ENCODE measurements at regions not wholly inside any gene's neighbourhood (a gene's known extent, or its start where the extent isn't known, plus 50 kb on each side); places are given as distances from the start of the nearest gene placed in this dataset.
"Not testable (repeated sequence)": the region's sequence is repeated elsewhere in the genome, so short reads cannot be mapped to it uniquely, and the experiment has no call there.

DNA sequence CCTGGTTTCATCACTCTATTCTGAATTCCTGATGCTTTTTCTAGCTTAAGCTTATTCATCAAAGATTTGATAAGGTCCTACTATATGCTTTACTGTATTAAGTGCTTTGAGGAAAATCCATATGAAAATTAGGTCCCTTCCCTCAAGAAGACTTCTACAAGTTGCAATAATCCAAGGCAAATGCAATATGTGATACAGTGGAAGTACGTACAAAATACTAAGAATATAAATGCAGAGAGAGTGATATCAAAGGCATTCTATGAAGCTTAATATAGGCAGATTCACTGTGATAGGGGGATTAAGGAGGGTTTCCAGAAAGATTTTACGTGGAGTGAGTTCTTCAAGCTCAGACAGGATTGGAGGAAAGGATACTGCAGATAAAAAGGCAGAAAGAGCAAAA is 142.1 kb downstream of the C6orf118 start:
- DNase-seq = no peak

DNA sequence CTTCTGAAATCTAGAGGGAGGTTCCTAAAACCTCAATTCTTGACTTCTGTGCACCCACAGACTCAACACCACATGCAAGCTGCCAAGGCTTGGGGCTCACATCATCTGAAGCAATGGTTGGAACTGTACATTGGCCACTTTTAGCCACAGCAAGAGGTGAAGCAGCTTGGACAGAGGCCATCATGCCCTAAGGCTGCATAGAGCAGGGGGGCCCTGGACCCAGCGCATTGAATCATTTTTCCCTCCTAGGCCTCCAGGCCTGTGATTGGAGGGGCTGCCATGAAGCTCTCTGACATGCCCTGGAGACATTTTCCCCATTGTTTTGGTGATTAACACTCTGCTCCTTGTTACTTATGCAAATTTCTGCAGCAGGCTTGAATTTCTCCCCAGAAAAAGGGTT is 145.9 kb downstream of the C6orf118 start:
- no peak for DNase-seq

DNA sequence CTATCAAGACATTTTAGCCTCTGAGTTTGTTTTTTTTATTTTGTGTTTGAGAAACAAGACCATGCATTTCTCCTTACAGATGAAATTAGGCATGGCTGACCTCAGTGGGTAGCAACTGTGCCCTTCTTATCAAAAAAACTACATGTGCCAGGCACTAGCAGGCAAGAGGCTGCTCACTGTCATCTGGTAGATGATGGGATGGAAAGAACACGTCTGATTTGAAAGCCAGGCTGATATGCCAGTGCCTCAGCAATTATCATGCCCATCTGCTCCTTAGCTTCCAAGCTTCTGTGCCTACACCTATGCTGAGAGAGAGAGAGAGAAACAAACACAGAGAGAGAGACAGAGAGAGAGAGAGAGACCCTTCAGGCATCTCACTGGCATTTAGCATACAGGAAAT is 149.9 kb downstream of the C6orf118 start:
- DNase-seq = no peak

DNA sequence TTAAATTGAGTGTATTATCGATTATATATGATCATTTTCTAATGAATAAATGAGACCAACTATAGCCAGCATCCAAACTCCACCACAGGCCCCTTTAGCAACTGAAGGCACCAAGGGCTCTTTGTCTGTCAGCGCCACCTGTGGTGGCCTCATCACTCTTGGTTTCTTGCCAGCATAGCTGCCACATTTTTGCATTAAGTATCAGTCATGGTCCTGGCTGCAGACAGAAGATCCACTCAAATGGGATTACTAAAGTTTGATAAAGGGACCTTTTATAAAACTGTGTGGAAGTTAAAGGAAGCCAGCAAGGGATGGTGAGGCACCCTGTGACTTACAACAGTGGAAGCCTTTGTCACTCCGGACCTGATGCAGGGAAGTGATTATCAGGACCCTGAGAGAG is 162.9 kb downstream of the C6orf118 start:
- no peak for DNase-seq

DNA sequence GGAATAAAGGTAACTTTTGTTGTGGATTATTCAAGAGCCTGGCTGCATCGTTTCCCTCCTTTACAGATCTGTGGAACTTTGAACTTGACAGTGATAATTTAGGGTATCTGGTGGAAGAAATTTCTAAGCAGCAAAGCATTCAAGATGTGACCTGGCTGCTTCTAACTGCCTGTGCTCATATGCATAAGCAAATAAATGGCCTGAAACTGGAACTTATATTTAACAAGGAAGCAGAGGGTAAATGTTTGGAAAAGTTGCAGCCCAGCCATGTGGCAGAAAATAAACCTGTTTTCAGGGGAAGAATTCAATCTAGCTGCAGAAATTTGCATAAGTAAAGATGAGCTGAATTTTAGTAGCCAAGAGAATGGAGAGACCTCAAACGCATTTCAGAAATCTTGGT is 173.5 kb downstream of the C6orf118 start:
- DNase-seq = no peak

DNA sequence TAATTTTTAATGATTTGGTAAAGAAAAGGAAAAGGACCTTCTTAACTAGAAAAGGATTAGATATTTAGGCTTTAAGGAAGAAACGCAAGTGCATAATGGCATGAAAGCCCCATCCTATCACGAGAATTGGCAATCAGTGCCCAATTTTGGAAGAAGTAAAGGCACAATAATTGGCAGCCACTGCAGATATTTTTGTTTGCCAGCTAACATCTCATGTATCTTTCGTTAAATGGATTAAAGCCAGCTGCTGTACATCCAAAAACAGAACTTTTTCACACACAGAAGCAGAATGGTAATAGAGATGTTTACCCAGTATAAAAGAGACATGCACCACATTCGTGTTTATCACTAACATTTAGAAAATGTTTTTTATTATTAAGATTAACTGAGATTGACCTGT is 180.3 kb downstream of the C6orf118 start:
- no peak for DNase-seq

DNA sequence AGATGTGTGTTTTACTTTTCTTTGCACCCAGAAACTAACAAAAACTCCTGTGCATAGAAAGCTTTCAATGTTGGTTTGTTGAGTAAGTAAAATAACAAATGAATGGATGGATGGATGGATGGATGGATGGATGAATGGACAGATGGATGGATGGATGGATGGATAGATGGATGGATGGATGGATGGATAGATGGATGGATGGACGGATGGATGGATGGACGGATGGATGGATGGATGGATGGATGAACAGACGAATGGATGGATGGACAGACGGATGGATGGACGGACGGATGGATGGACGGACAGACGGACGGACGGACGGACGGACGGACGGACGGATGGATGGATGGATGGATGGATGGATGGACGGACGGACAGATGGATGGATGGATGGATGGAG is 181.7 kb downstream of the C6orf118 start:
- not testable (repeated sequence) for DNase-seq

DNA sequence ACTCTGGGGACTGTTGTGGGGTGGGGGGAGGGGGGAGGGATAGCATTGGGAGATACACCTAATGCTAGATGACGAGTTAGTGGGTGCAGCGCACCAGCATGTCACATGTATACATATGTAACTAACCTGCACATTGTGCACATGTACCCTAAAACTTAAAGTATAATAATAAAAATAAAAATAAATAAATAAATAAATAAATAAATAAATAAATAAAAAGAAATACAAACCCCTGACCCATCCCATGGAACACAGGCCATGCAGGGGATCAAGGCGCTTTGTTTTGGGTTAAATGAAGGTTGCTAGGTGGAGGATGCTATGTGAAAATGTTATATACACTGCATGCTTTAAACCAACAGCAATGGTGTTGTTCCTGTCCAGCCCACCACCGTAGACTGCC is 184.7 kb downstream of the C6orf118 start:
- DNase-seq = not testable (repeated sequence)

GRCh38 chr6:165119231-165120020 is 190.0 kb downstream of the C6orf118 start:
- no peak for DNase-seq

GRCh38 chr6:165118736-165119135 is 190.7 kb downstream of the C6orf118 start:
- DNase-seq = no peak

GRCh38 chr6:165117806-165118205 is 191.6 kb downstream of the C6orf118 start:
- DNase-seq = no peak

DNA sequence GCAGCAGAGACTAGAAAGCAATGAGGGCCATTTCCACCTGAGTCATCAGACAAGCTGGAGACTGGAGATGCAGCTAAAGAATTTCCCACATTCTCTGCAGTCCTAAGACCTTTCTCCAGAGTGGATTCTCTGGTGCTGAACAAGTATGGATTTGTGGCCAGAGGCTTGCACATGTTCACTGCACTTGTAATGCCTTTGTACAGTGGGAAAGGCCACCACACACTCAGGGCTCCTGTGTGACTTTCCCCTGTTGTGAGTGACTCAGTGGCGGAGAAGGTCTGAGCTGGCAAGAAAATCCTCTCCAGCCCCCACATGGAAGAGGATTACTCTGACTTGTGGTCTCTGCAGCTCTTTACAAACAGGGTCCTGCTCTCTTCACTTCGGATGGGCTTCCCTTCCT is 192.3 kb downstream of the C6orf118 start:
- DNase-seq = no peak

DNA sequence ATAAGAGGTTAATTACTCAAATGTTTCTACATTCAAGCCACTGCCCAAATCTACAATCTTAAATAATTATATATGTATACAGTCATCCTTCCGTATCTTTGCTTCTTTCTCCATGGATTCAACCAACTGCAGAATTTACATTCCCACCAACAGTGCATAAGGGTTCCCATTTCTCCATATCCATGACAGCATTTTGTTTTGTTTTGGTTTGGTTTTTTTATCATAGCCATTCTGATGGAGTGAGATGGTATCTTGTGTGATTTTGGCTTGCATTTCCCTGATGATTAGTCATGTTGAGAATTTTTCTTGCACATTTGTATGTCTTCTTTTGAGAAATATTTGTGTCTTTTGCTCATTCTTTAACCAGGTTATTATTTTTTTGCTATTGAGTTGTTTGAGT is 198.5 kb downstream of the C6orf118 start:
- DNase-seq = no peak

DNA sequence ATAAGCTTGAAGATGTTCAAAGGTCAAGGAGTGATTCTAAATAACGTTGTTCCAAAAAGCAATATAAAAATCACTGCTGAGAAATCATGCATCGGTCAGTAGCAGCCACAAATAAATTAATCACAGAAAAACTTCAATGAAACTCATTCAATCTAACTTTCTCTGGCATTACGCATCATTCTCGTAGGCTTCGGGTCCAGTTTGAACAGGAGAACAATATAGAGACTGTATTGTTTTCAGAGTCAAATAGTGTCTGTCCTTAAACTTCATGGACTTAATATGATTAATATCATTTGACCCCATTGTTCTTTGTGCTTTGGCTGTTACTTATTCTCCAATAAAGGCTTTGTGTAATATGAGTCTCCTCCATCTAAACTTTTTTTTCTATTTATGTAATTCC is 200.4 kb downstream of the C6orf118 start:
- DNase-seq = no peak

GRCh38 chr6:165106261-165106660 is 203.1 kb downstream of the C6orf118 start:
- DNase-seq = no peak

- DNase-seq = no peak
Measured at GRCh38 chr6:165098165-165098564, 211.2 kb downstream of the C6orf118 start.

- DNase-seq = no peak
Measured at GRCh38 chr6:165096868-165097267, 212.5 kb downstream of the C6orf118 start.

- no peak for DNase-seq
Measured at GRCh38 chr6:165096209-165096608, 213.2 kb downstream of the C6orf118 start.

- DNase-seq = no peak
Measured at GRCh38 chr6:165092881-165093595, 216.4 kb downstream of the C6orf118 start.

DNA sequence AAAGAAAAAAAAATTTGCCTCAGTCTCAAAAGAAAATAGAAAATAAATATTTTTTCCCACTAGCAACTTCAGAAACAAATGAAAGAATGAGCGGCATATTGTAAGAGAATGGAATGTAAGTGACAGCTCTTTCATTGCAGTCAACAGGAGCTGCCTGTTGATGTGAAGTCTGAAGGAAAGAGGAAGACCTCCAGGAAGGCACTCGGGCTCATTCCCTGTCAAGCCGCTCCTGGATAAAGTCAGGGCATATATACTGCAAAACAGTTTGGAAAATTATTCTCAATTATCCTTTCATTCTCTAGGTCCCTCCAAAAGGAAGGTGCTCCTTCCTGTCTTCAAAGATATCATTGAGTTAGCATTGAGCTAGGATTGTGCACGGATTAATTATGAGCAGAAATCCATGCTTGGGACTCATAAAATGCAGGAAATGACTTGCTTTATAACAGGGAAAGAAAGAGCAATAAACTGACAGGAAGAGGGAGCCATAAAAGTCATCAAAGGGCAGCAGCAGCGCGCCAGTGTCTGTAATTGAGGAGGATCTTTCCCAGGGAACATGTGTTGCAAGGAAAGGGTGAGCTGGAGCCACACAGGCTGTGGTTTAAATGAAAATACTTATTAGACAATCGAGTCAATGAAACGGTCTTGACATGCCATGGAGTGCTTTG is 218.2 kb downstream of the C6orf118 start:
- no peak for DNase-seq

GRCh38 chr6:165090242-165090641 is 219.2 kb downstream of the C6orf118 start:
- no peak for DNase-seq

DNA sequence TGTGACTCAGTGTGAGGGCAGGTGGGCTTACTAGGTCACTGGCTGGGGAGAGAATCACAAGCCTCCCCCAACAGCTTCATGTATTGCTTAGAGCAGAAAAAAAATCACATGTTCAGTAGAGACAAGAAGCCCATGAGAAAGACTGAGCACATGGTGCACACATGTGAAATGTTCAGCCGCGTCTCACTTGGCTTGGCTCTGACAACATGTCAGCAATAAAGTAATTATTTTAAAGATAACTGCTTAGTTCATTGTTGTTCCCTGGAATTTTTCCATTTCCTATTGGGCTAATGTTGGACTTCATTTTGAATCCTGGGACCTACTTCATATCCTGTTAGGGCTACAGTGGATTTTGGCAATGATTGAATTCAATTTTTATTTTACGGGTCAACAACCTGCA is 222.6 kb downstream of the C6orf118 start:
- no peak for DNase-seq

DNA sequence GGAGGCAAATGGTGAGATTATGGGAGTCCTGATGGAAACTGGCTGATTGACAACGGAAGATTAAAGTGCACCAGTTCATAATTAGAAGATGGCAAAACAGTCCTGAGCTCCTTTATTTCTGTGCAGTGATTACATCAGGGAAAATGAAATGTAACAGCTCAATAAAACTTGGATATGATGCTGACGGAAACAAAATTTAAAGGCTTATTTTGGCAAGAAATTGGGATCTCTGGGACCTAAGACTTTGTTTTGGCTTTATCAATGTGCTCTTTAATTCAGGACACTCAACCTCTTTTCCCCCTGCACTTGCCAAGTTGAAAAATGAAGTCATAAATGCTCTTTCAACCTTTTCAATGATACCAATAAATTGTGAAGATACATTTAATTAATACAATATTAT is 226.8 kb downstream of the C6orf118 start:
- no peak for DNase-seq

Measured in T-helper 9 cell (primary cell).